Hematopoietic multipotent progenitor cell treated with erythropoietin and hydrocortisone succinate and interleukin-3 and kit ligand, for 17 days (in vitro differentiated cells): ENCODE measurements at regions not wholly inside any gene's neighbourhood (a gene's known extent, or its start where the extent isn't known, plus 50 kb on each side); places are given as distances from the start of the nearest gene placed in this dataset.
"Not testable (repeated sequence)": the region's sequence is repeated elsewhere in the genome, so short reads cannot be mapped to it uniquely, and the experiment has no call there.

Experiments
- DNase-seq: peaks from one replicate; pipeline ENCODE4 v3.0.0-alpha.2; 2015; ENCODE audit warnings: low spot score

- DNase-seq: no peak
Measured at GRCh38 chr21:27057997-27058396, 91.1 kb upstream of the ADAMTS5 start.

- no peak for DNase-seq
Measured at GRCh38 chr21:27047658-27048314, 80.9 kb upstream of the ADAMTS5 start.

- DNase-seq: no peak
Measured at GRCh38 chr21:27047283-27047657, 80.4 kb upstream of the ADAMTS5 start.

- no peak for DNase-seq
Measured at GRCh38 chr21:27045281-27045985, 78.5 kb upstream of the ADAMTS5 start.

GRCh38 chr21:27043377-27043776 lies 76.5 kb upstream of the ADAMTS5 start:
- no peak for DNase-seq

- no peak for DNase-seq
Measured at GRCh38 chr21:27040738-27041469, 74.0 kb upstream of the ADAMTS5 start.

- no peak for DNase-seq
Measured at GRCh38 chr21:27036736-27037301, 69.9 kb upstream of the ADAMTS5 start.

- no peak for DNase-seq
Measured at GRCh38 chr21:27035791-27036190, 68.9 kb upstream of the ADAMTS5 start.

GRCh38 chr21:27034796-27035195 lies 67.9 kb upstream of the ADAMTS5 start:
- no peak for DNase-seq

- no peak for DNase-seq
Measured at GRCh38 chr21:27033471-27033870, 66.6 kb upstream of the ADAMTS5 start.

- no peak for DNase-seq
Measured at GRCh38 chr21:27026501-27026900, 59.6 kb upstream of the ADAMTS5 start.

- not testable (repeated sequence) for DNase-seq
Measured at GRCh38 chr21:27025708-27026107, 58.8 kb upstream of the ADAMTS5 start.

- no peak for DNase-seq
Measured at GRCh38 chr21:27024971-27025370, 58.1 kb upstream of the ADAMTS5 start.

- no peak for DNase-seq
Measured at GRCh38 chr21:27024301-27024700, 57.4 kb upstream of the ADAMTS5 start.

- no peak for DNase-seq
Measured at GRCh38 chr21:27023186-27023585, 56.3 kb upstream of the ADAMTS5 start.

- no peak for DNase-seq
Measured at GRCh38 chr21:27021801-27022200, 54.9 kb upstream of the ADAMTS5 start.

- no peak for DNase-seq
Measured at GRCh38 chr21:27021046-27021445, 54.2 kb upstream of the ADAMTS5 start.

- no peak for DNase-seq
Measured at GRCh38 chr21:27017246-27017645, 50.4 kb upstream of the ADAMTS5 start.
